ENCODE measurements at regions not wholly inside any gene's neighbourhood (a gene's known extent, or its start where the extent isn't known, plus 50 kb on each side); places are given as distances from the start of the nearest gene placed in this dataset.
"Not testable (repeated sequence)": the region's sequence is repeated elsewhere in the genome, so short reads cannot be mapped to it uniquely, and the experiment has no call there.

GRCh38 chr7:93048136-93048930 is 69.4 kb downstream of the SAMD9 start:
- no peak for DNase-seq

GRCh38 chr7:93047514-93048099 is 70.2 kb downstream of the SAMD9 start:
- DNase-seq = no peak

- no peak for DNase-seq
These were observed 71.1 kb downstream of the SAMD9 start for GRCh38 chr7:93046641-93047040.

- DNase-seq = no peak
These were observed 73.5 kb downstream of the SAMD9 start for GRCh38 chr7:93044147-93044810.

- DNase-seq = no peak
These were observed 74.3 kb downstream of the SAMD9 start for GRCh38 chr7:93043385-93043985.

- no peak for DNase-seq
These were observed 77.4 kb downstream of the SAMD9 start for GRCh38 chr7:93040355-93040754.

GRCh38 chr7:93039786-93040185 is 78.0 kb downstream of the SAMD9 start:
- DNase-seq = no peak

- no peak for DNase-seq
These were observed 78.5 kb downstream of the SAMD9 start for GRCh38 chr7:93039282-93039681.

GRCh38 chr7:93036807-93037206 is 81.0 kb downstream of the SAMD9 start:
- DNase-seq = peak; percentile 56

- DNase-seq = no peak
These were observed 81.6 kb downstream of the SAMD9 start for GRCh38 chr7:93036149-93036640.

GRCh38 chr7:93031795-93032194 is 86.0 kb downstream of the SAMD9 start:
- DNase-seq = no peak

- no peak for DNase-seq
These were observed 87.1 kb downstream of the SAMD9 start for GRCh38 chr7:93030605-93031225.

- DNase-seq = no peak
These were observed 88.7 kb downstream of the SAMD9 start for GRCh38 chr7:93029056-93029455.

GRCh38 chr7:93028610-93029009 is 89.2 kb downstream of the SAMD9 start:
- no peak for DNase-seq

GRCh38 chr7:93027044-93027443 is 90.7 kb downstream of the SAMD9 start:
- no peak for DNase-seq

GRCh38 chr7:93026425-93026824 is 91.4 kb downstream of the SAMD9 start:
- no peak for DNase-seq

GRCh38 chr7:93025389-93025788 is 92.4 kb downstream of the SAMD9 start:
- no peak for DNase-seq

GRCh38 chr7:93022931-93023478 is 94.8 kb downstream of the SAMD9 start:
- not testable (repeated sequence) for DNase-seq

- no peak for DNase-seq
These were observed 96.0 kb downstream of the SAMD9 start for GRCh38 chr7:93021748-93022147.

- DNase-seq = no peak
These were observed 99.1 kb downstream of the SAMD9 start for GRCh38 chr7:93018716-93019115.

- DNase-seq = no peak
These were observed 100.9 kb downstream of the SAMD9 start for GRCh38 chr7:93016681-93017381.
